ENCODE measurements at regions not wholly inside any gene's neighbourhood (a gene's known extent, or its start where the extent isn't known, plus 50 kb on each side); places are given as distances from the start of the nearest gene placed in this dataset.
"Not testable (repeated sequence)": the region's sequence is repeated elsewhere in the genome, so short reads cannot be mapped to it uniquely, and the experiment has no call there.

DNA sequence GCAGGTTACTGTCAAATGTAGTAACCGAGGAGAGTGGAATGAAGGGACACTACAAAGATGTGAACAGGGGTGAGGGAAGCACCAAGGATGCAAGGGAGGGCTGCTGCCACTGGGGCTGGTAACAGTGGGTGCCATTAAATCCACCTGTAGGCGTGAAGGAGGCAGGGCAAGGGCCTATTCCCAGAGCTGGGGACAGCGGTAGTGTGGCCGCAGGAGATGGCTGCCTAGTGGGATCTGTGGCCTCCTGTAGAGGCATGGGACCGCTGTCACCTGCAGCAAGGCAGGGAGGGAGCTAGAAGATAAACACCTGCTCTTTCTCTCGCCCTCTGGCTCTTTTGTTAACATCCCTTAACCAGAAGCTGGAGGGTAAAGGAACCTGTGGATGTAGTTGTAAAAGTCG is 80.5 kb upstream of the CNIH3 start:
- no peak for DNase-seq (ENCODE audit: low spot score)

DNA sequence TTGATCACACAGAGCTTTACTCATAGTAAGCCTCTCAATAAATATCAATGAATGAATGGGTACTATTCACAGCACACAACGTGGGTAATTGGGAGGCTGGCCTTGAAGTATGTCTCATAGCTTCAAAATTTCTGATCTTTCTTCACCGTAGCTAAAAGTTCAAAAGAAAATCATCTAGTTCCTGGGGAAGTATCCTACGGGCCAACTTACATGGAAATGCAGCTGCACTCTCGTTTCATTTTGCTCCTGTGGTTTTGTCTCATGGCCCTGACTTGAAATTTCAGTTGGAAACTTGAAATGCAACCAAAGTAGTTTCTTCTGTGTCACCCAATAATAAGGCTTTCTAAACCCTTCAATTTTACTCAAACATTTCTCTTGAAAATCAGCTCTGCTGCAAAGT is 76.1 kb upstream of the CNIH3 start:
- DNase-seq (ENCODE audit: low spot score) = no peak

DNA sequence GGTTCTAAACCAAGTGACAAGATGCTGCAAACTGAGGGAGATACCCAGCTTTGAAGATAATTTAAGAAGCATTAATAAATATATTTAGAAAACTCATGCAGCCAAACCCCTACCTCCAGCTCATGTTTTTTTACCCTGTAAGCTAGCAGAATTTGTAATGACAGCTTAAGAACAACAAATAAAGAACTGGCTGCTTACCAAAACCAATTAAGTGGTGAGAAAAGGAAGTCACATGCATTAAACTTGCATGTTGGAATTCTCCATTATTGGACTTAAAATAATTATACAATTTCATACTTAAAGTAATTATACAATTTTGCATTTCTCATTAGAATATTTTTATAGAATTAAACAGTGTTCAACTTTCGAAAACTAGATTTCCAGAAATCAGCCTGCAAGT is 75.6 kb upstream of the CNIH3 start:
- no peak for DNase-seq (ENCODE audit: low spot score)

DNA sequence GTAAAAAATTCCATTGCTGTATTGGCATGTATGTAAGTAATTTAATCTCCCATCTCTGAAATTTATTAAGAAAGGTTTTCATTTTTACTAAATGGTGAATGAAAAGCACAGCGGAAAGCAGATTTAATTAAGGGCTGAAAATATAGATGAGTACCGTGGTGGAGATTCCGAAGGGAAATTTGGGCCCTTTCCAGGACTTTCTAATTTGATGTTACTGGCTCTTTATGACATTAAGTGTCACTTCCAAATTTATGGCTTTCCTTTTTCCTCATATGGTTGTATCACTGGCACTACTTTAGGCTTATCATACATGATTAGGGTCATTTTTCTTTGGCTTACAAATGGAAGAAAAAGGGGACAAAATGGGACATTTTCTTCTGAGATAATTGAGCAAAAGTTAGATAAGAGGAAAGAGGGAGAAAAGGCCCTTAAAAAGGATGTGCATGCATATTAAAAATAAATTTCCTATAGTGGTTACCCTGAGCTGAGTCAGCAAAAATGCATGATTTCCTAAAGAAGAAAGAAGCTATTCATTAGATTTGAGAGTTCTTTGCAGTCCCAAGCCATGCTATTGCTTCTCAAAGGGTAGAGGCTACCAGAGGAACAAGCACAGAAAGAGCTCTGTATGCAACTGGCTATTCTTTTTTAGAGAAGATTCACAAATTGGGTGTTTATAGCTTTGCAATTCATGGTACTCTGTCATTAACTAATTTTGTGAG is 74.9 kb upstream of the CNIH3 start:
- no peak for DNase-seq (ENCODE audit: low spot score)

DNA sequence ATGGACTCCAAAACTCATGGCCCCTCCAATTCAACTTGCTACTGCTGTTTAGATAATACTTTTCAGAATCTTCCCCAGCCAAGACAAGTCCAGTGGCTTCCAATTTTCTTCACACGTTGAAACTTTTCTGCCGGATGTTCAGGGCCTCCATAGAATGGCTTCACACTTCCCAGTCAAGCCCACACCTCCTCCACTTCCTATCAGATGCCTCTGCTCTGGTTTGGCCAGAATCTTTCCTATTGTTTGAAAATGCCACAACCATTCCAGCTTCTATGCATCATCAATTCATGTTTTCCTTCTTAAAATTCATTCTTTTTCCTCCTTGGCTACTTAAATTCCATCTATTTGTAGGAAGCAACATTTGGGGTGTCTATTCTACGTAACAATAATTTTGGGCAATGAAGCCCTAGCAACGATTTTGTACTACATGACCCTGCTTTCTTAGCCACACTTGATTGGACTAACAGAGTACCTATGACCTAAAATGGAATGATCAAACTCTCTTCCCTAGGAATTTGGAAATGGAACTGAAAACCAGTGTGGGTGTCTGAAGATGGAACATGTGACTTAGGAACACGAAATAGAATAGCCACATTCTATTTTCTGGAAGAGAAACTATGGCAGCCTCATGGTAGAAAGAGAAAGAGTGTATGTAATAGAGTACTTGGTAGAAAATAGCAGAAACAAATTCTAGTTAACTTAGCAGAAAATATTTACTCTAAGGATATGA is 74.1 kb upstream of the CNIH3 start:
- DNase-seq (ENCODE audit: low spot score) = no peak

DNA sequence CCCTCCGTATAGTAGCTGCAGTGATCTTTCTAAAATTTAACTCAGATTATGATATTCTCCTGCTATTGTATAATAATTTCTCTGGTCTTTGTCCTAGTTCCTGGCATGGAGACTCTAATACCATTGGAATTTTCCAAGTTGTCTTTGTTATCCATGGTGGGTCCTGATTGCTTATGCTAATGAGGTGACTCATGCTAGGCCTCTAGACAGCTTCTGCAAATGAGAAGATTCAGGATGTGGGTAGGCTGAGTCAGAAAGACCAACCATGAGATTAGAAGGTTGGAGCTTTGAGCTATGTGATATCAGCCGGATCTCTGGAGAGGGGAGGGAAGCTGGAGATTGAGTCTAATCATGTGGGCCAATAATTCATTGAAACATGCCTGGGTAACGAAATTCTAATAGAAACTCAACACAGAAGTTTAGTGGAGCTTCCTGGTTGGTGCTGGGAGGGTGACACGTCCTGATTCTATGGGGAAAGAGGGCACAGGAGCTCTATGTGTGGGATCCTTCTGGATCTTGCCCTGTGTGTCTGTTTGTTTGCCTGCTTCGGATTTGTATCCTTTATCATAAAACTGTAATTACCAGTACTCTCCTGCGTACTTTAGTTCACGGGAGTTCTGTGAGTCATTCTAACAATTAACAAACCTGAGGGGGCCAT is 73.2 kb upstream of the CNIH3 start:
- DNase-seq (ENCODE audit: low spot score) = no peak

DNA sequence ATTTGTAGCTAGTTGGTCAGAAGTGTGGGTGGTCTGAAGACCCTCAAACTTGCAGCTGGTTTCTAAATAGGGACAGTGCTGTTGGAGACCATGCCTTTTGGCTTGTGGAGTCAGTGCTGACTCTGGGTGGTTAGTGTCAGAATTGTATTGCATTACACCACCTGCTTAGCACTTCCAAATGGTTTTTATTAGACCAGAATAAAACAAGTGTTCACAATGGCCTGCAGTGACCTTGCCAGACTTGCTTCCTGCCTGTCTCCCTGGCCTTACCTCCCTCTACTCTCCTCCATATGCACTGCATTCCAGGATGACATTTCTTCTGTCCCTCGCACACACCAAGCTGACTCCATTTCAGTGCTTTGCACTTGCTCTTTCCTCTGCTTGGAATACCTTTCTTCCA is 72.7 kb upstream of the CNIH3 start:
- DNase-seq (ENCODE audit: low spot score) = no peak

DNA sequence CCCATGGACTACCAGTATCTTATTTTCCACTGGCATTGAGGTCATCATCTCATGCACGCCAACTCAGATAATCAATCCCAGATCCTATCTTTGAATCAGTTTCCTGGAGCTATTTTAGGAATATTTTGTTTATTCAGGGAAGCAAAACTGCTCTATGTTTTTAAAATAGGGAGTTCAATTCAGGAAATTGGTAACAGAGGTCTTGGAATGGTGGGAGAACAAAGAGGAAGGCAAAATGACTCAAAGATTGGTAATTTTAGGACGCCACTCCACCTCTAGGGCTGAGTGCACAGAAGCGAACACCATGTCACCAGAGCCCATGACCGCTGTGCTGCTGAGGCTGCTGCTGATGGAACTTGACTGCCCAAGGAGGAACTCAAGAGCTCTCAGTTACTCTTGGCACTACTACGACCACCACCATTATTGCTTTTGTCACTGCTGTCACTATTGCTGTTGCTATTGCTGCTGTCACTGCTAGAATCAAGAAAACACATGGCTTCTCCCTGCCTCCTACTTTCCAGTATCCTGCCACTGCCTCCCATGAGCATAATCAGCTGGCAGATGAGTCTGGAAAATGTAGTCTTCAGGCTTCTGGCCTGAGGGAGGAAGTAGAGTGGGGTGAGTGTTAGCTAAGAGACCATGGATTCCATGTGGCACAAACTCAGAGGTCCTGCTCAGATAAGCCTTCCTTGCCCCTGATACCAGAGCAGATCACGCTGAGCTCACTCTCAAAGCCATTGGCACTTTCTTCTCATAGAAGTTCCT is 71.6 kb upstream of the CNIH3 start:
- no peak for DNase-seq (ENCODE audit: low spot score)

DNA sequence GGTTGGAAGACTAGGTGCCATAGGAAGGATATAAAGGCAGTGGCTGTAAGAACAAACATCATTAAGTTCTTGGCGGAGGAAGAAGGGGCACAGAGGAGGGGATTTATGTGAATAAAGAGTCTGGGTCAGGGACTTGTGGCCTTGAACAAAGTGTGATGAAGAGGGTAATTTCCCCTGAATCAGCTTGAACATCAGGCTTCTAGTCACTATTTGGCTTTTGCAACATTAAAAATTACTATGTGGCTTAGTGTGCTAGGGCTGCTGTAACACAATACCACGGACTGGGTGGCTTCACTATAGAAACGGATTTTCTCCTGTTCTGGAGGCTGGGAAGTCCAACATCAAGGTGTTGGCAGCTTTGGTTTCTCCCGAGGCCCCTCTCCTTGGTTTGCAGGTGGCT is 70.5 kb upstream of the CNIH3 start:
- DNase-seq (ENCODE audit: low spot score) = no peak

DNA sequence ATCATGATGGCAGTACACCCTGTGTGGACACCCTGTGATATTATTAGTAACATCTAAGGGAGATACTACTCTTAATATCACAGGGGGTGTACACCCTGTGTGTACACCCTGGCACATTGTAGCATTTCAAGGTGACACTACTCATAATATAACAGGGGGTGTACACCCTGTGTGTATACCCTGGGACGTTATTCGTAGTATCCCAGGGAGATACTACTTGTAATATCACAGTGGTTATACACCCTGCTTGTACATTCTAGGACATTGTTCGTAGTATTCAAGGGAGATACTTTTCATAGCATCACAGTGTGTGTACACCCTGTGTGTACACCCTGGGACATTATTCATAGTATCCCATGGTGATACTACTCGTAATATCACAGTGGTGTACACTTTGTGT is 67.4 kb upstream of the CNIH3 start:
- no peak for DNase-seq (ENCODE audit: low spot score)

DNA sequence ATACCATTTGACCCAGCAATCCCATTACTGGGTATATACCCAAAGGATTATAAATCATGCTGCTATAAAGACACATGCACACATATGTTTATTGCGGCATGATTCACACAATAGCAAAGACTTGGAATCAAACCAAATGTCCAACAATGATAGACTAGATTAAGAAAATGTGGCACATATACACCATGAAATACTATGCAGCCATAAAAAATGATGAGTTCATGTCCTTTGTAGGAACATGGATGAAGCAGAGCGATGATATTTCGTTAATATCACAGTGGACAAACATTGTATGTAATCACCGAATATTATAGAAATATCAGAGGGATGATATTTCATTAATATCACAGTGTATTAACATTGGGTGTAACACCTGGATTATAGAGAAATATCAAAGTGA is 64.9 kb upstream of the CNIH3 start:
- DNase-seq (ENCODE audit: low spot score) = not testable (repeated sequence)

DNA sequence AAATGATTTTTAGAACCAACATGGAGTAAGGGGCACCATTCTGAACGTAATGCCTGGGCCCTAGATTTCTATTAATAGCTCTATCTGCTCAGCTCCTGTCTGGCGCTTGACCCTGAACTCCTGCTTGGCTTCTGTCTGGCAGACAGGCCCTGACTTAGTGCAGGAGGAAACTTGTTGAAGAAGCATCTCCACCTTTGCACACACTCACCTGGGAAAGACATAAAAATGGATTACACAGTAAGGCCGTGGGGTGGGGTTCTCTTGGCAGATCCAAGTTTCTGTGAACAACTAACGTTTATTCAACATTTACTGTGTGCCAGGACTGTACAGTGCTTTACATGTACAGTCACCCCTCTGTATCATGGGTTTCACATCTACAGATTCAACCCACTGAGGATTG is 62.1 kb upstream of the CNIH3 start:
- no peak for DNase-seq (ENCODE audit: low spot score)

DNA sequence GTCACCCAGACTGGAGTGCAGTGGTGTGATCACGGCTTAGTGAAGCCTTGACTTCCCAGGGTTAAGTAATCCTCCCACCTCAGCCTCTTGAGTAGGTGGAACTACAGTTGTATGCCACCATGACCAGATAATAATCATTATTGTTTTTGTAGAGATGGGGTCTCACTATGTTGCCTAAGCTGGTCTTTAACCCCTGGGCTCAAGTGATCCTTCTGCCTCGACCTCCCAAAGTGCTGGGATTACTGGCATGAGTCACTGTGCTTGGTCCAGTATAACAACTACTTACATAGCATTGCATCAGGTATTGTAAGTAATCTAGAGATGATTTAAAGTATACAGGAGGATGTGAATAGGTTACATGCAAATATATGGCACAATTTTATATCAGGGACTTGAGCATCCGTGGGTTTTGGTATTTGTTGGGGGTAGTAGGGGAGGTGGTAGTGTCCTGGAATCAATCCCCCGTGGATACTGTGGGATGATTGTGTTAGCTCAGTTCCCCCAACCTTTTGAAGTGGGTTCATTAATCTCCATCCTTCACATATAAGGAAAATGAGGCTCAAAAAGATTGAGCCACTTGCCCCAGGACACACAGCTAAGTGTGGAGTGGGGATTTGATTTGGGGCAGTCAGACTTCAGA is 61.4 kb upstream of the CNIH3 start:
- DNase-seq (ENCODE audit: low spot score) = no peak

DNA sequence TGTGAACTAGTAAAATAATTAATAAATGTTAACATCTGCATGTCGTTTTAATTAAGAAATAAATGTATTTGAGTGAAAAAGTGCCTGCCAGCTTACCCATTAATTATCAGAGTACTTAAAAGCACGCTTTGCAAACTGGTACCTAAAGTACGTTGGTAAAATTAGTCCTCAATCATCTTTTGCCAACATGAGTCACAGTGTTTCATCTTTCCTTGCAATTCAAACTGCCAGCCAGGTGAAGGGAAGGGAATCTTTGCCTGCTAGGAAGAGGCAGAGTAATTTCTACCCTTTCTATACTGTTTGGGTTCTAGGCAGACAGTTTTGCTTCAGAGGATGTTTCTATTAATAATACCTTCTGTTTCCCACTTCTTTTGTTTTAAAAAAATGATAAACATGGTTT is 57.2 kb upstream of the CNIH3 start:
- DNase-seq (ENCODE audit: low spot score) = peak; percentile 39

DNA sequence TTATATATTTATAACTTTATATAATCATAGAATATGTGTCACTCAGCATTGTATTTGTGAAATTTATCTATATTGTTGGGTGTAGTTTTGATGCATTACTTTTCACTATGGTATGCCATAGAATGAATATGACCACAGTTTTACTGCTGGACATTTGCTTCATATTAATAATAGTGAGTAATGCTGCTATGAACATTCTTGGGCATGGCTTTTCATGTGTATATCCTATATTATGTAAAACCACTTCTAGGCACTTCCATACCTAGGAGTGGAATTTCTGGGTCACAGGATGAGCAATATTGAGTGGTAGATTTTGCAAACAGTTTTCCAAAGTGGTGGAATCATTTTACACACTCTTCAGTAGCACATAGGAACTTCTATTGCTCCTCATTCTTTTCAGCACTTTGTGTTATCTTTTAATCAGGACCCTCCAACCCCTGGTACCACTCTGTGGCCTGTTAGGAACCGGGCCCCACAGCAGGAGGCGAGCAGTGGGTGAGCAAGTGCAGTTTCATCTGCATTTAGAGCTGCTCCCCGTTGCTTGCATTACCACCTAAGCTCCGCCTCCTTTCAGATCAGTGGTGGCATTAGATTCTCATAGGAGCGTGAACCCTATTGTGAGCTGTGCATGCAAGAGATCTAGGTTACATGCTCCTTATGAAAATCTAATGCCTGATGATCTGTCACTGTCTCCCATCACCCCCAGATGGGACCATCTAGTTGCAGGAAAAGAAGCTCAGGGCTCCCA is 56.0 kb upstream of the CNIH3 start:
- no peak for DNase-seq (ENCODE audit: low spot score)

DNA sequence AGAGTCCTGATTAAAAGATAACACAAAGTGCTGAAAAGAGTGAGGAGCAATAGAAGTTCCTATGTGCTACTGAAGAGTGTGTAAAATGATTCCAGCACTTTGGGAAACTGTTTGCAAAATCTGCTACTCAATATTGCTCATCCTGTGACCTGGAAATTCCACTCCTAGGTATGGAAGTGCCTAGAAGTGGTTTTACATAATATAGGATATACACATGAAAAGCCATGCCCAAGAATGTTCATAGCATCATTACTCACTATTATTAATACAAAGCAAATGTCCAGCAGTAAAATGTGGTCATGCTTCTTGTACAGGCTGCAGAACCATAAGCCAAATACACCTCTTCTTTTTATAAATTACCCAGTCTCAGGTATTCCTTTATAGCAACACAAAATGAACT is 53.2 kb upstream of the CNIH3 start:
- DNase-seq (ENCODE audit: low spot score) = not testable (repeated sequence)

DNA sequence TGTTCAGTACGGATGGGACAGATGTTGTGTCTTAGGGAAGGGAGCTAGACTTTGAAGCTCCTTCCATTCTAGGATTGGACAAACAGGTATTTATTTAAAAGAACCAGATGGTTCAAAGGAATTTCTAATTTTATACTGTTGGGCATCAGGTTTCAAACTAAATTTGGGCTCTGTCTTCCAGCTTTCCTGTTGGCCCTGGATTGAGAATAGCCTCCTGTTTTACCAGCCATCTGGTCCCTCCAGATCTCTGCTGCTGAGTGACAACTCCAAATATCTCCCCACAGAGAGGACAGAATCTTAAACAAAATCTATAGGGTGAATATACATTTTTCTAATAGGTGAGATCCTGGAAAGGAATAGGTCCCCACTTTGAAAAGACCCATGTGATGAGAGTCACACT is 52.5 kb upstream of the CNIH3 start:
- DNase-seq (ENCODE audit: low spot score) = no peak

DNA sequence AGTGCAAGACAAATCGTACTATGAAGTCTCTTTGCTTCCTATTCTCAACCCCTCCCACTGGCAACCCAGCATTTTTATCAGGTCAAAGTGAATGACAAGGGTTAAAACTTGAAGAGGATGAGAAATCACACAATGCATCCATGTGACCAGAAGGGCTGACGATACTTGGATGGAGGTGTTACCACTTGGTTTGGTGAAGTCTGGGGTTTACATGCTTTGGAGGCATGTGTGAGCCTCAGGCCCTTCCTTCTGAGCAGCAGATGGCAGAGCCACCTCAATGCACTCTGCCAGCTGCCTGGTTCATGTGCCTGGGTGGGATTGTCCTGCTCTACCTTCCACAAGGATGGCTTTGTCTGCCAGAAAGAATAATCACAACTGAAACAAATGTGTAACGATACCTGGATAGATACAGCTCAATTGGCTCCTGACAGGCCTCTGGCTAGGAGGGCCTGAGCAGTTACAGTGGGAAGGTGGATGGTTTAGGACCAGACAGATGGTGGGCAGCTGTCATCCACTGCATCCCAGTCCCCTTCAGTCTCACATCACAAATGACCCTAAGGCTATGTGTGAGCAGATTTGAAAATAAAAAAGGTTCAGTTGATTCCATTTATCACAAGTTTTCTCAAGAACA is 51.5 kb upstream of the CNIH3 start:
- no peak for DNase-seq (ENCODE audit: low spot score)

DNA sequence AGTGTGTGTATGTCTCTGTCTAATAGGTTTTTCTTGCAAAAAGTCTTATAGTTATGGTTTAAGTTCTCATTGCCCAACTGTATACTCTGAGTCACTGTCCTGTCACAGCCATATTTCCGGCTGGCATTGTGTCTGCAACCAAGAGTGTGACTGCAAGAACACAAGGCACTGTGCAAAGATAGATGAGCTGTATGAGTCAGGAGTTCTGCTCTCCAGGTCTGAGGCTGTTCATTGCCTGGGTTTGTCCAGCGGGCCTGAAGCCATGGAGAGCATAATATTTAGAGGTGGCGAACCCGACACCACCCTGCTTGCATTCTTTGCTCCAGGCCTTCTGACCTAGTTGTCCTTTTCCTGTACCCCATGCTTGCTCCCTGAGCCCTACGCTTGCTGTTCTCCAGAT is 50.9 kb upstream of the CNIH3 start:
- DNase-seq (ENCODE audit: low spot score) = no peak

DNA sequence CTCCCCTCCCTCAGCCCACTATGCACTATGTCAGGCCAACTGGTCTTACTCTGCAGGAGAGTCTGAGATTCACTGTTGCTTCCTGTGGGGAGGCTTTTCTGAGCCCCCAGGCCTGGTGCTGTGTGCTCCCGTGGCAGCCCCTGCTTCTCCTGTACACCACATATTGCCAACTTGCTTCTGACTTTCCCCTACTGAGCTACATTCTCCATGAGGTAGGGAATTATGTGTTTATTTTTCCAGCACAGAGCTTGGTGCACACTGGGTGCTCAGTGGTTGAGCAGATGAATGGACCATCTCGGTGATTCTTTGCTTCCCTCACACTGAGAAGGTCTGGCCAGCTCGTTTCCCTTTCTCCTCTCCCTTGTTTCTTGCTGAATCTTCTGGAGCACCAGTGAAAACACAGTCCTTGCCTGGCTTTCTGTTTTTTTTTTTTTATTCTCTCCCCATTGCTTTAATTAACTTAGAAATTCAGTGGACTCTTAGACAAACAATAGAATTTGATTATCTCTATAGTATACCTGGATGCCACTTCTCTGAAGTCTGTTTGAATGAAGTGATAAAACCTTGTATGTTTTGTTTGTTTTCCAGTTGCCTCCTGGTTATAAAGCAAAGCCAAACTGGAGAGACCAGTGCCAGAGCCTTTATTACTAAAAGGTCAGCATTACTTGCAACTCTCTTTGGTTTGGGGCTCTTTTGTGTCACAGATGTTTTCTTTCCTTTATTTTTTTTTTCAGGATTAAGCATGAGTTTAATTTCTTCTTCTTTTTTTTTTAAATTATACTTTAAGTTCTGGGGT is 50.3 kb upstream of the CNIH3 start:
- no peak for DNase-seq (ENCODE audit: low spot score)

Measured in putamen (tissue), 1 donor.